ENCODE measurements at regions not wholly inside any gene's neighbourhood (a gene's known extent, or its start where the extent isn't known, plus 50 kb on each side); places are given as distances from the start of the nearest gene placed in this dataset.

GRCh38 chr5:1944408-1944807 lies 61.7 kb upstream of the IRX4 start:
- H4K20me1 ChIP-seq (ENCODE audit: insufficient read depth): no peaks in the 10 kb centered on the region
- no peaks in the 10 kb centered on the region for H3K9me3 ChIP-seq (ENCODE audit: low read length)
- TF ChIP-seq TAF1 (IDR thresholded peaks at IDR 0.05; ENCODE audit: low read depth) (no peak), REST (IDR thresholded peaks at IDR 0.05; ENCODE audit: borderline replicate concordance) (no peak), CTCF (IDR thresholded peaks at IDR 0.05; ENCODE audit: poor library complexity, severe bottlenecking) (no peak), SMC3 (conservative IDR thresholded peaks at IDR 0.05; ENCODE audit: poor library complexity) (no peak), EP300 (conservative IDR thresholded peaks at IDR 0.05; ENCODE audit: poor library complexity, severe bottlenecking) (no peak), MXI1 (conservative IDR thresholded peaks at IDR 0.05; ENCODE audit: poor library complexity, severe bottlenecking) (no peak), RAD21 (conservative IDR thresholded peaks at IDR 0.05) (no peak), EZH2 (IDR thresholded peaks at IDR 0.05; ENCODE audit: borderline replicate concordance, insufficient read depth, low read length, poor library complexity, severe bottlenecking) (no peak), POLR2AphosphoS5 (IDR thresholded peaks at IDR 0.05) (no peak)
- no peaks in the 10 kb centered on the region for H3F3A ChIP-seq (ENCODE audit: insufficient read depth, low read length, poor library complexity, severe bottlenecking)
- H3K27ac ChIP-seq (ENCODE audit: low read length): no peak overlapping the region
- no peak overlapping the region for H3K4me3 ChIP-seq (ENCODE audit: low read length)
- no peak overlapping the region for H3K4me2 ChIP-seq (ENCODE audit: low read length)
- no peaks in the 10 kb centered on the region for H3K9me2 ChIP-seq (ENCODE audit: insufficient read depth, low read length)
- no peaks in the 10 kb centered on the region for H3K27me3 ChIP-seq (ENCODE audit: insufficient read depth, low read depth, low read length)
- H3K79me2 ChIP-seq (replicated peaks; ENCODE audit: insufficient read depth, low read length): no peaks in the 10 kb centered on the region
- H2AFZ ChIP-seq (ENCODE audit: low read depth, low read length): no peak overlapping the region
- no peaks in the 10 kb centered on the region for H3K36me3 ChIP-seq (ENCODE audit: insufficient read depth, low read length)
- H3K9ac ChIP-seq (ENCODE audit: low read length): no peak overlapping the region

GRCh38 chr5:1943481-1943880 lies 60.8 kb upstream of the IRX4 start:
- no peak overlapping the region for H3K9ac ChIP-seq (ENCODE audit: low read length)
- TF ChIP-seq RAD21 (conservative IDR thresholded peaks at IDR 0.05): no peak
- no peak for TF ChIP-seq POLR2AphosphoS5 (IDR thresholded peaks at IDR 0.05)
- no peak for TF ChIP-seq MXI1 (conservative IDR thresholded peaks at IDR 0.05; ENCODE audit: poor library complexity, severe bottlenecking)
- no peak for TF ChIP-seq SMC3 (conservative IDR thresholded peaks at IDR 0.05; ENCODE audit: poor library complexity)
- TF ChIP-seq REST (IDR thresholded peaks at IDR 0.05; ENCODE audit: borderline replicate concordance): no peak
- no peaks in the 10 kb centered on the region for H3K9me2 ChIP-seq (ENCODE audit: insufficient read depth, low read length)
- H3K4me3 ChIP-seq (ENCODE audit: low read length): no peak overlapping the region
- H3K79me2 ChIP-seq (replicated peaks; ENCODE audit: insufficient read depth, low read length): no peaks in the 10 kb centered on the region
- H3F3A ChIP-seq (ENCODE audit: insufficient read depth, low read length, poor library complexity, severe bottlenecking): no peaks in the 10 kb centered on the region
- no peaks in the 10 kb centered on the region for H4K20me1 ChIP-seq (ENCODE audit: insufficient read depth)
- H3K4me2 ChIP-seq (ENCODE audit: low read length): no peak overlapping the region
- no peaks in the 10 kb centered on the region for H3K27me3 ChIP-seq (ENCODE audit: insufficient read depth, low read depth, low read length)
- no peaks in the 10 kb centered on the region for H3K9me3 ChIP-seq (ENCODE audit: low read length)
- H3K27ac ChIP-seq (ENCODE audit: low read length): no peak overlapping the region
- no peak overlapping the region for H2AFZ ChIP-seq (ENCODE audit: low read depth, low read length)
- H3K36me3 ChIP-seq (ENCODE audit: insufficient read depth, low read length): no peaks in the 10 kb centered on the region

Measured in neural cell (in vitro differentiated cells).